IMR-90 (cell line): ENCODE measurements at regions not wholly inside any gene's neighbourhood (a gene's known extent, or its start where the extent isn't known, plus 50 kb on each side); places are given as distances from the start of the nearest gene placed in this dataset.

Experiments used
- CEBPB ChIP-seq: IDR thresholded peaks from 2 replicates; pipeline ENCODE4 v1.6.1; 2012; ENCODE audit warnings: low read depth, low read length, improper control_type of control experiment
- FOS ChIP-seq: fragments of 150-350 bp; IDR thresholded peaks from 2 replicates; pipeline ENCODE4 v1.6.1; 2016; ENCODE audit warnings: low read depth, low read length
- MAFK ChIP-seq: IDR thresholded peaks from 2 replicates; pipeline ENCODE4 v1.6.1; 2012; ENCODE audit warnings: low read depth, low read length, improper control_type of control experiment
- POLR2A ChIP-seq: IDR thresholded peaks from 2 replicates; pipeline ENCODE4 v1.6.1; 2012; ENCODE audit warnings: mild to moderate bottlenecking, low read depth, low read length
- RAD21 ChIP-seq: IDR thresholded peaks from 2 replicates; pipeline ENCODE4 v1.6.1; 2012; ENCODE audit warnings: low read length, improper control_type of control experiment
- RFX5 ChIP-seq: IDR thresholded peaks from 2 replicates; pipeline ENCODE4 v1.8.0; 2012; ENCODE audit warnings: low read depth, mild to moderate bottlenecking, low read length, moderate library complexity
- TF ChIP-seq, protein P1 (sequence below): conservative IDR thresholded peaks from 2 replicates; pipeline ENCODE4 v1.5.1; 2012; ENCODE audit warnings: mild to moderate bottlenecking, low read depth, low read length, improper control_type of control experiment

DNA sequence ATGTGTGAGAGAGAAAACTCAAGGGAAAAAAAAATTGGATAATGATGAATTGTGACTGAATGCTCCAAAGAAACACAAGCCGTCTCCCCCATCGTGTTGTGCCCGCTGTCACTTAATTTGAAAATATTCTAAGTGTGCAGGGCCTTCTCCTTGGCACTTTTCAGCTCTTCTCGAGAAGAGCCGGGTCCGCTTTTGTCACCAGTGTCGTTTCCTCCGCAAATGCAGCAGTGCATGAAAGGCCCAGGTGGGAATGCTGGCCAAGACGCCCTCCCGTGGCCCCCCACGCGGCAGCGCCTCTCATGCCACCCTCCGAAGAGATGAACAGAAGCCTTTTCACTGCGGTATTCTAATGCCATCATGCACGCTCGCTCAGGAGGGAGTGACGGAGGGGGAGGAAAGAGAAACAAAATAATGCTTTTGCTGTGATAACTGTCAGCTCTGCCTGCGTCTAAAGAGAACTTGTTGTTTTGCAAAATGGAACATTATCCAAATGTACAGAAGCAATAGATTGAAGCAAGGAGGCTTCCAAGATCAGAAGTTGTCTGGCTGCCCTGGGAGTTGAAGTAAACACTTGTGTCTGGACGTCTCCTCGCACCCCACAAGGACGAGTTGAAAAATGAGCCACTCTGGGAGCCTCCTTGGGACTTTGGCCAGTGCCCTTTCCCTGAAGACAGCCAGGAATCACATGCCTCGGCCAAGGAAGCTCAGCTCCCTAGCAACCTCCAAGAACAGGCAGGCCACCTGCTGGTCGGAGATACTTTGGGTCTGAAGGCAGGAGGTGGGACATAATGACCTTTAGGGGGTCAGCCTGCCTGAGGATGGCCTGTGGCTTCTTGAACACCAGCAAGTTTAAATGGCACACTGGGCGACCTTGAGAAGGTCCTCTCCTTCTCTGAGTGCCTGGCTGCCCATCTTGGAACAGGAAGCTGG lies 166.1 kb upstream of the ZC3H12A start:
- TF ChIP-seq RAD21 (no peak), POLR2A (no peak), FOS (no peak), RFX5 (no peak), CEBPB (no peak), MAFK (no peak)
- TF ChIP-seq, protein P1, sequence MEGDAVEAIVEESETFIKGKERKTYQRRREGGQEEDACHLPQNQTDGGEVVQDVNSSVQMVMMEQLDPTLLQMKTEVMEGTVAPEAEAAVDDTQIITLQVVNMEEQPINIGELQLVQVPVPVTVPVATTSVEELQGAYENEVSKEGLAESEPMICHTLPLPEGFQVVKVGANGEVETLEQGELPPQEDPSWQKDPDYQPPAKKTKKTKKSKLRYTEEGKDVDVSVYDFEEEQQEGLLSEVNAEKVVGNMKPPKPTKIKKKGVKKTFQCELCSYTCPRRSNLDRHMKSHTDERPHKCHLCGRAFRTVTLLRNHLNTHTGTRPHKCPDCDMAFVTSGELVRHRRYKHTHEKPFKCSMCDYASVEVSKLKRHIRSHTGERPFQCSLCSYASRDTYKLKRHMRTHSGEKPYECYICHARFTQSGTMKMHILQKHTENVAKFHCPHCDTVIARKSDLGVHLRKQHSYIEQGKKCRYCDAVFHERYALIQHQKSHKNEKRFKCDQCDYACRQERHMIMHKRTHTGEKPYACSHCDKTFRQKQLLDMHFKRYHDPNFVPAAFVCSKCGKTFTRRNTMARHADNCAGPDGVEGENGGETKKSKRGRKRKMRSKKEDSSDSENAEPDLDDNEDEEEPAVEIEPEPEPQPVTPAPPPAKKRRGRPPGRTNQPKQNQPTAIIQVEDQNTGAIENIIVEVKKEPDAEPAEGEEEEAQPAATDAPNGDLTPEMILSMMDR = no peak
